ENCODE measurements at regions not wholly inside any gene's neighbourhood (a gene's known extent, or its start where the extent isn't known, plus 50 kb on each side); places are given as distances from the start of the nearest gene placed in this dataset.
"Not testable (repeated sequence)": the region's sequence is repeated elsewhere in the genome, so short reads cannot be mapped to it uniquely, and the experiment has no call there.

GRCh38 chr13:56168581-56168980 is 972.1 kb upstream of the PRR20A start:
- intact Hi-C loops (cut with DNase I), result no loop called here
- no peak for DNase-seq (ENCODE audit: low spot score)

- intact Hi-C loops (cut with DNase I), result no loop called here
- DNase-seq (ENCODE audit: low spot score), result no peak
Observed at GRCh38 chr13:56173346-56173745, 967.4 kb upstream of the PRR20A start.

GRCh38 chr13:56182598-56182997 is 958.1 kb upstream of the PRR20A start:
- no peak for DNase-seq (ENCODE audit: low spot score)
- intact Hi-C loops (cut with DNase I), result no loop called here

GRCh38 chr13:56187331-56187730 is 953.4 kb upstream of the PRR20A start:
- DNase-seq (ENCODE audit: low spot score), result no peak
- intact Hi-C loops (cut with DNase I), result no loop called here

GRCh38 chr13:56188582-56188981 is 952.1 kb upstream of the PRR20A start:
- intact Hi-C loops (cut with DNase I); DNase-seq (ENCODE audit: low spot score): not testable (repeated sequence)

GRCh38 chr13:56189439-56189838 is 951.3 kb upstream of the PRR20A start:
- intact Hi-C loops (cut with DNase I), result no loop called here
- no peak for DNase-seq (ENCODE audit: low spot score)

- DNase-seq (ENCODE audit: low spot score), result no peak
- intact Hi-C loops (cut with DNase I), result no loop called here
Observed at GRCh38 chr13:56189978-56190377, 950.7 kb upstream of the PRR20A start.

- intact Hi-C loops (cut with DNase I), result no loop called here
- DNase-seq (ENCODE audit: low spot score), result no peak
Observed at GRCh38 chr13:56198350-56198749, 942.4 kb upstream of the PRR20A start.

GRCh38 chr13:56201834-56202233 is 938.9 kb upstream of the PRR20A start:
- intact Hi-C loops (cut with DNase I), result no loop called here
- DNase-seq (ENCODE audit: low spot score), result no peak

- intact Hi-C loops (cut with DNase I), result no loop called here
- DNase-seq (ENCODE audit: low spot score), result no peak
Observed at GRCh38 chr13:56216221-56216620, 924.5 kb upstream of the PRR20A start.

GRCh38 chr13:56247692-56248091 is 893.0 kb upstream of the PRR20A start:
- intact Hi-C loops (cut with DNase I), result no loop called here
- no peak for DNase-seq (ENCODE audit: low spot score)

GRCh38 chr13:56271686-56272085 is 869.0 kb upstream of the PRR20A start:
- intact Hi-C loops (cut with DNase I), result no loop called here

GRCh38 chr13:56283262-56283828 is 857.4 kb upstream of the PRR20A start:
- DNase-seq (ENCODE audit: low spot score), result no peak
- intact Hi-C loops (cut with DNase I), result no loop called here

More at GRCh38 chr13:56271686-56272085, 869.0 kb upstream of the PRR20A start:
- DNase-seq (ENCODE audit: low spot score), result no peak

- intact Hi-C loops (cut with DNase I), result no loop called here
Observed at GRCh38 chr13:56299650-56300049, 841.1 kb upstream of the PRR20A start.

GRCh38 chr13:56314765-56315164 is 826.0 kb upstream of the PRR20A start:
- no peak for DNase-seq (ENCODE audit: low spot score)
- intact Hi-C loops (cut with DNase I), result no loop called here

More at GRCh38 chr13:56299650-56300049, 841.1 kb upstream of the PRR20A start:
- no peak for DNase-seq (ENCODE audit: low spot score)

GRCh38 chr13:56317841-56318240 is 822.9 kb upstream of the PRR20A start:
- intact Hi-C loops (cut with DNase I), result no loop called here
- no peak for DNase-seq (ENCODE audit: low spot score)

GRCh38 chr13:56332671-56333070 is 808.0 kb upstream of the PRR20A start:
- intact Hi-C loops (cut with DNase I), result no loop called here
- DNase-seq (ENCODE audit: low spot score), result no peak

- DNase-seq (ENCODE audit: low spot score), result no peak
- intact Hi-C loops (cut with DNase I), result no loop called here
Observed at GRCh38 chr13:56335775-56336174, 804.9 kb upstream of the PRR20A start.

GRCh38 chr13:56338421-56338820 is 802.3 kb upstream of the PRR20A start:
- intact Hi-C loops (cut with DNase I), result no loop called here
- DNase-seq (ENCODE audit: low spot score), result no peak

GRCh38 chr13:56347014-56347413 is 793.7 kb upstream of the PRR20A start:
- intact Hi-C loops (cut with DNase I), result no loop called here
- DNase-seq (ENCODE audit: low spot score), result no peak

GRCh38 chr13:56349866-56350265 is 790.9 kb upstream of the PRR20A start:
- intact Hi-C loops (cut with DNase I), result no loop called here
- no peak for DNase-seq (ENCODE audit: low spot score)

- intact Hi-C loops (cut with DNase I), result no loop called here
- no peak for DNase-seq (ENCODE audit: low spot score)
Observed at GRCh38 chr13:56351041-56351440, 789.7 kb upstream of the PRR20A start.

Measured in cardiac septum (tissue), 1 donor.